ENCODE measurements at regions not wholly inside any gene's neighbourhood (a gene's known extent, or its start where the extent isn't known, plus 50 kb on each side); places are given as distances from the start of the nearest gene placed in this dataset.

- no peak overlapping the region for H3K4me3 ChIP-seq (ENCODE audit: low read depth, low read length)
- TF ChIP-seq MYC (IDR thresholded peaks at IDR 0.05; ENCODE audit: low read depth, low read length) (no peak), MAX (IDR thresholded peaks at IDR 0.05; ENCODE audit: low read depth, low read length) (no peak), POLR2A (IDR thresholded peaks at IDR 0.05; ENCODE audit: extremely low read depth, insufficient read length) (no peak)
- TF ChIP-seq, protein P1, sequence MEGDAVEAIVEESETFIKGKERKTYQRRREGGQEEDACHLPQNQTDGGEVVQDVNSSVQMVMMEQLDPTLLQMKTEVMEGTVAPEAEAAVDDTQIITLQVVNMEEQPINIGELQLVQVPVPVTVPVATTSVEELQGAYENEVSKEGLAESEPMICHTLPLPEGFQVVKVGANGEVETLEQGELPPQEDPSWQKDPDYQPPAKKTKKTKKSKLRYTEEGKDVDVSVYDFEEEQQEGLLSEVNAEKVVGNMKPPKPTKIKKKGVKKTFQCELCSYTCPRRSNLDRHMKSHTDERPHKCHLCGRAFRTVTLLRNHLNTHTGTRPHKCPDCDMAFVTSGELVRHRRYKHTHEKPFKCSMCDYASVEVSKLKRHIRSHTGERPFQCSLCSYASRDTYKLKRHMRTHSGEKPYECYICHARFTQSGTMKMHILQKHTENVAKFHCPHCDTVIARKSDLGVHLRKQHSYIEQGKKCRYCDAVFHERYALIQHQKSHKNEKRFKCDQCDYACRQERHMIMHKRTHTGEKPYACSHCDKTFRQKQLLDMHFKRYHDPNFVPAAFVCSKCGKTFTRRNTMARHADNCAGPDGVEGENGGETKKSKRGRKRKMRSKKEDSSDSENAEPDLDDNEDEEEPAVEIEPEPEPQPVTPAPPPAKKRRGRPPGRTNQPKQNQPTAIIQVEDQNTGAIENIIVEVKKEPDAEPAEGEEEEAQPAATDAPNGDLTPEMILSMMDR (IDR thresholded peaks at IDR 0.05; ENCODE audit: low read depth, low read length): no peak
- no peak for DNase-seq (ENCODE audit: low read depth)
These were observed 66.3 kb upstream of the ESRRB start for GRCh38 chr14:76309572-76310162.

DNA sequence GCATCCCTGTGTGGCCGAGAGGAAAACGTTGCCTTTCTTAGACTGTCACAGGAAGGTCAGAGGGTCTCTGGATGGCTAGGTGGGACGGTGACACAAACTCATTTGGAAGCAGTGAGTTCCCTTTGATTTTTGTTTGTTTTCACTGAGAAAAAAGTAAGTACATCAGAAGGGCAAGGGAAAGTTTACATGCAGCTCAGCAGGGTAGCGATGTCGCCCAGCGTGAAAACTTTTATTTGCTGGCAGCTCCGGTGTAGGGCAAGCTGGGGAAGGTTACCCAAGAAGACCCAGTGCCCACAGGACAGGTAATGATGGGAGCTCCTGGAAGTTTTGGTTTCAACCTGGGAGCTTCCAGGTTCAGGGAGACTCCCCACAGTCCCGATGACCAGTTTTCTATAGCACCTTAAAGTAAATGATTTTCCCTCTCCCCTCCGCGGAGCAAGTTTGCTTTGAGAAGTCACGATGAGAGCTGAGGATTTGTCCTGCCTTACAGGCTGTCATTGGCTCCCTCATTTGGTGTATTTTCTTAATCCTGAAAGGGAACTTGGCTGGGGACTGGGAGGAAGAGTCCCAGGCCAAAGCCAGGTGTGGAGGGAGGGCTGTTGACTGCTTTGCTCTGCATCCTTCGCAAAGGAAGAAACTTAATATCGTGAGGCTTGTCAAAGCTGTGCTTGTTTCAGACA is 64.7 kb upstream of the ESRRB start:
- DNase-seq (ENCODE audit: low read depth): no peak
- TF ChIP-seq, protein P1 (IDR thresholded peaks at IDR 0.05; ENCODE audit: low read depth, low read length): no peak
- TF ChIP-seq MYC (IDR thresholded peaks at IDR 0.05; ENCODE audit: low read depth, low read length): no peak
- TF ChIP-seq POLR2A (IDR thresholded peaks at IDR 0.05; ENCODE audit: extremely low read depth, insufficient read length): no peak
- H3K4me3 ChIP-seq (ENCODE audit: low read depth, low read length): no peak overlapping the region

DNA sequence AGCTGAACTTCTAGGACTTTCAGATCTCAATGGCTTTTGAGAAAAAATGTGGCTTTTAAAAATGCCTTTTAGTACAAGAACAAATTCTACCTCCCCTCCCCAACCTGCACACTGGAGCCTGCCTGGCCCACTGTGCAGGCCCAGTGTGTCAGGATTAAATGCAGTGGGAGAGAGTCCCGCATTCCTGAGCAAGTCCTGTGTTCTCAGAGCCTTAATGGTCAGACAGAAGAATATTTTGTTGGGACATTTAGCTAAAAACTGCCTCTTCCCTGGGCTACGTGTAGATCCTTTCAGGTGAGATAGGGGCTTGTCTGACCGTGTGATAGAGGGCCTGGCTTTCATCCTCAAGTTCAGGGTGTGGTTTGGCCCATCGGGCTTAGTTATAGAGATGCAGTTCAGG is 63.1 kb upstream of the ESRRB start:
- no peak for DNase-seq (ENCODE audit: low read depth)
- H3K4me3 ChIP-seq (ENCODE audit: low read depth, low read length): no peak overlapping the region
- TF ChIP-seq MYC (IDR thresholded peaks at IDR 0.05; ENCODE audit: low read depth, low read length) (no peak), MAX (IDR thresholded peaks at IDR 0.05; ENCODE audit: low read depth, low read length) (no peak), POLR2A (IDR thresholded peaks at IDR 0.05; ENCODE audit: extremely low read depth, insufficient read length) (no peak)
- TF ChIP-seq, protein P1 (IDR thresholded peaks at IDR 0.05; ENCODE audit: low read depth, low read length): no peak

- no peak overlapping the region for H3K4me3 ChIP-seq (ENCODE audit: low read depth, low read length)
- DNase-seq (ENCODE audit: low read depth): no peak
- TF ChIP-seq POLR2A (IDR thresholded peaks at IDR 0.05; ENCODE audit: extremely low read depth, insufficient read length) (no peak), MAX (IDR thresholded peaks at IDR 0.05; ENCODE audit: low read depth, low read length) (no peak), MYC (IDR thresholded peaks at IDR 0.05; ENCODE audit: low read depth, low read length) (no peak)
- TF ChIP-seq, protein P1 (IDR thresholded peaks at IDR 0.05; ENCODE audit: low read depth, low read length): no peak
These were observed 62.6 kb upstream of the ESRRB start for GRCh38 chr14:76313303-76313702.

DNA sequence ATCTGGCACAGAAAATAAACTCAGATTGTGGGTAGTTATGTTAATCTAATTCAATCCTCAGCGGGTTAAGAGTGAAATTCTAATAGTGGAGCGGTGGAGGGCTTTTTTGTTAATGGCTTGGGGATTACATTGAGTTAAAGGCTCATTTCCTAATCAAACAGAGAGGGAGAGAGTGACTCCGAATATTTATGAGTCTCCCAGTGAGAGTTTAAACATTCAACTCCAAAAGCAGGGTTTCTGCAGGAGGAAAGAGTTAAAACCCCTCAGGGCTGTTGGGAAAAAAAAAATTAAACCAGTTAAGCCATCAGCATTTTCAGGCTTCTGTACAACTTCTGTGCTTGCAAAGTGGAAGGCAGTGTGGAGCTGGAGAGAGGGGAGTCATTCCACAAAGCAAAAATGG is 62.1 kb upstream of the ESRRB start:
- TF ChIP-seq MAX (IDR thresholded peaks at IDR 0.05; ENCODE audit: low read depth, low read length) (no peak), MYC (IDR thresholded peaks at IDR 0.05; ENCODE audit: low read depth, low read length) (no peak), POLR2A (IDR thresholded peaks at IDR 0.05; ENCODE audit: extremely low read depth, insufficient read length) (no peak)
- TF ChIP-seq, protein P1 (IDR thresholded peaks at IDR 0.05; ENCODE audit: low read depth, low read length): no peak
- no peak overlapping the region for H3K4me3 ChIP-seq (ENCODE audit: low read depth, low read length)
- DNase-seq (ENCODE audit: low read depth): no peak
